Parathyroid adenoma (tissue), 2 donors: ENCODE measurements at regions not wholly inside any gene's neighbourhood (a gene's known extent, or its start where the extent isn't known, plus 50 kb on each side); places are given as distances from the start of the nearest gene placed in this dataset.

ENCODE experiments used
- H2AFZ ChIP-seq: fragments of 300-600 bp; sonication (generic); one replicate; pipeline ENCODE4 v1.7.0; 2017; ENCODE audit warnings: antibody characterized with exemption, mild to moderate bottlenecking
- H3K27ac ChIP-seq: fragments of 300-600 bp; sonication (generic); one replicate; pipeline ENCODE4 v1.7.0; 2017
- H3K27me3 ChIP-seq: fragments of 300-600 bp; sonication (generic); one replicate; pipeline ENCODE4 v1.7.0; 2017; ENCODE audit warnings: low read length; ENCODE audit not compliant: control insufficient read depth, insufficient read depth
- H3K36me3 ChIP-seq: fragments of 300-600 bp; sonication (generic); one replicate; pipeline ENCODE4 v1.7.0; 2017; ENCODE audit warnings: low read length; ENCODE audit not compliant: control insufficient read depth, insufficient read depth
- H3K4me1 ChIP-seq: fragments of 300-600 bp; sonication (generic); one replicate; pipeline ENCODE4 v1.7.0; 2017; ENCODE audit warnings: control low read depth
- H3K4me2 ChIP-seq: fragments of 300-600 bp; sonication (generic); one replicate; pipeline ENCODE4 v1.7.0; 2017; ENCODE audit warnings: low read length
- H3K4me3 ChIP-seq: fragments of 300-600 bp; sonication (generic); one replicate; pipeline ENCODE4 v1.7.0; 2017; ENCODE audit warnings: low read depth, low read length
- H3K79me2 ChIP-seq: fragments of 300-600 bp; sonication (generic); one replicate; pipeline ENCODE4 v1.7.0; 2017; ENCODE audit warnings: control low read depth
- H3K9ac ChIP-seq: fragments of 300-600 bp; sonication (generic); one replicate; pipeline ENCODE4 v1.7.0; 2017; ENCODE audit warnings: mild to moderate bottlenecking
- H3K9me3 ChIP-seq: fragments of 300-600 bp; sonication (generic); one replicate; pipeline ENCODE4 v1.7.0; 2017; ENCODE audit warnings: low read length; ENCODE audit not compliant: control insufficient read depth
- CTCF ChIP-seq: fragments of 300-600 bp; sonication (generic); IDR thresholded peaks from one replicate; pipeline ENCODE4 v1.7.0; 2017; ENCODE audit warnings: antibody characterized with exemption, mild to moderate bottlenecking
- donor health status: primary hyperparathyroidism.

GRCh38 chr19:31107096-31107495 is 242.1 kb downstream of the TSHZ3 start:
- no peaks in the 10 kb centered on the region for H3K27me3 ChIP-seq
- H3K4me2 ChIP-seq = no peak overlapping the region
- H3K9ac ChIP-seq = no peak overlapping the region
- H3K9me3 ChIP-seq = no peaks in the 10 kb centered on the region
- H3K4me1 ChIP-seq = no peaks in the 10 kb centered on the region
- no peak overlapping the region for H2AFZ ChIP-seq
- TF ChIP-seq CTCF = no peak
- H3K4me3 ChIP-seq = no peak overlapping the region
- H3K36me3 ChIP-seq = no peaks in the 10 kb centered on the region
- H3K79me2 ChIP-seq = no peaks in the 10 kb centered on the region
- no peak overlapping the region for H3K27ac ChIP-seq

DNA sequence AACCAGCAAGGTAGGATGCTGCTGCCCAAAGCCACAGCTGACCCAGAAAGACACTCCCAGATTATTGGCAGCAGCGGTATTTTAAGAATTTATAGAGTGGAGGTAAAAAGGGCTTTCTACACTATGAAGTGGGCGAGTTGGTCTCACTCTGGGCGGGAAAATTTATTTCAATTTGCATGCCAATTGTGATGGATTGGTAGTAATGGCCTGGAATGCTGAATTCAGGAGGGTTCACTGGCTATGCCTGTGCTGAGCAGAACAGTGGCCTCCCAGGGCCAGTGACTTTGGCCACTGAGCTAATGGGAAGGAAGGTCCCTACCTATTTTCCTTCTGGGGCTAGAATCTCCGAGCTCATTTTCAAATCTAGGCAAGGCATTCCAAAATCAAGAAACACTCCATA is 243.5 kb downstream of the TSHZ3 start:
- no peaks in the 10 kb centered on the region for H3K36me3 ChIP-seq
- no peak overlapping the region for H3K9ac ChIP-seq
- no peaks in the 10 kb centered on the region for H3K27me3 ChIP-seq
- H2AFZ ChIP-seq = no peak overlapping the region
- H3K9me3 ChIP-seq = no peaks in the 10 kb centered on the region
- H3K4me1 ChIP-seq = no peaks in the 10 kb centered on the region
- no peak overlapping the region for H3K4me3 ChIP-seq
- no peak for TF ChIP-seq CTCF
- H3K27ac ChIP-seq = no peak overlapping the region
- no peaks in the 10 kb centered on the region for H3K79me2 ChIP-seq
- no peak overlapping the region for H3K4me2 ChIP-seq

- no peak overlapping the region for H2AFZ ChIP-seq
- no peaks in the 10 kb centered on the region for H3K4me1 ChIP-seq
- H3K27me3 ChIP-seq = no peaks in the 10 kb centered on the region
- H3K9ac ChIP-seq = no peak overlapping the region
- H3K36me3 ChIP-seq = no peaks in the 10 kb centered on the region
- H3K79me2 ChIP-seq = no peaks in the 10 kb centered on the region
- no peak overlapping the region for H3K4me2 ChIP-seq
- no peak for TF ChIP-seq CTCF
- no peaks in the 10 kb centered on the region for H3K9me3 ChIP-seq
- H3K27ac ChIP-seq = no peak overlapping the region
- no peak overlapping the region for H3K4me3 ChIP-seq
Observed at GRCh38 chr19:31104451-31104850, 244.8 kb downstream of the TSHZ3 start.

DNA sequence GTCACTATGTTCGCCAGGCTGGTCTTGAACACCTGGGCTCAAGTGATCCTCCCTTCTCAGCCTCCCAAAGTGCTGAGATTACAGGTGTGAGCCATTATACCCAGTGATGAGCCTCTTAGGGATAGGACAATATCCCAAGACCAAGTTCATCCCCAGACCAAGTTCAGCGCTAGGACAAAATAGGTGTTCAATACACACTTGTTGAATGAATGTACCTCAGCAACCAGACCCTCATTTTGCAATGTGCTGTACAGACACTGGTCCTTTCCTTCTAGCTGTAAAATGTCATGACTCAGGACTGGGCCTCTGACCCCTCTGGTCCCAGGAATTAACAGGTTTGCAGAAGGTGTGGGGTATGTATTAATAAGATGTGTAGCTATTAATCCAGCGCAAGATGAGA is 246.0 kb downstream of the TSHZ3 start:
- no peaks in the 10 kb centered on the region for H3K36me3 ChIP-seq
- H2AFZ ChIP-seq = no peak overlapping the region
- no peaks in the 10 kb centered on the region for H3K4me1 ChIP-seq
- no peaks in the 10 kb centered on the region for H3K27me3 ChIP-seq
- H3K4me3 ChIP-seq = no peak overlapping the region
- TF ChIP-seq CTCF = no peak
- no peak overlapping the region for H3K9ac ChIP-seq
- H3K27ac ChIP-seq = no peak overlapping the region
- no peaks in the 10 kb centered on the region for H3K9me3 ChIP-seq
- H3K79me2 ChIP-seq = no peaks in the 10 kb centered on the region
- no peak overlapping the region for H3K4me2 ChIP-seq

DNA sequence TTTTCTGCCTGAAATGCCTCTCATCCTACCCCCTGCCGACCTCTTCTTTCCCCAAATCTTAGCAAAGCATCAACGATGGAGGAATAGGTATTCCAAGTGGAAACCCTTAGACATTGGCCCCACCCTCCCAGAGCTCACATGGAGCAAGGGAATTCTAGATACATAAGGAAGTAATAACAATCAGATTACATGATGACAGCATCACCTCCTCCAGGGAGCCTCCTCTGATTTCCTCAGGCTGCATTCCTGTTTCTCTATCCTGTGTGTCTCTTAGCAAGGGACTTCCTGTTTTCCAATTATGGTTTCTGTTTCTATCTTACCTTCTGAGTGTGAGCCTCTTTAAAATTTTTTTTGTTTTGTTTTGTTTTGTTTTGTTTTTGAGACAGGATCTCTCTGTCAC is 246.6 kb downstream of the TSHZ3 start:
- Histone ChIP-seq H3K9me3 (no peaks in the 10 kb centered on the region), H3K9ac (no peak overlapping the region), H3K27me3 (no peaks in the 10 kb centered on the region), H3K36me3 (no peaks in the 10 kb centered on the region), H3K4me2 (no peak overlapping the region), H2AFZ (no peak overlapping the region), H3K4me3 (no peak overlapping the region), H3K79me2 (no peaks in the 10 kb centered on the region), H3K27ac (no peak overlapping the region), H3K4me1 (no peaks in the 10 kb centered on the region)
- TF ChIP-seq CTCF = no peak
